SK-N-SH (cell line): ENCODE measurements at regions not wholly inside any gene's neighbourhood (a gene's known extent, or its start where the extent isn't known, plus 50 kb on each side); places are given as distances from the start of the nearest gene placed in this dataset.

Source experiments
- CTCF ChIA-PET: fragments of 300-600, 350-600 bp; formaldehyde crosslinking; extraction: SDS; loops from one replicate; lab custom pipeline; 2021; lab: Yijun Ruan, JAX
- POLR2A ChIA-PET: fragments of 350-600 bp; sonication (Branson Sonifier 250); formaldehyde crosslinking; extraction: SDS; loops from one replicate; lab custom pipeline; 2020; ENCODE audit warnings: antibody characterized with exemption, inconsistent platforms; lab: Yijun Ruan, JAX
- DNase-seq: peaks from one replicate; pipeline ENCODE4 v3.0.0; 2012
- H2AFZ ChIP-seq: fragments of 200-600 bp; sonication (generic); 2 replicates; pipeline ENCODE4 v1.8.1; 2016; ENCODE audit warnings: antibody characterized with exemption, mild to moderate bottlenecking, low read depth
- H3F3A ChIP-seq: fragments of 200-600 bp; sonication (generic); replicated peaks from 2 replicates; pipeline ENCODE3; 2016; ENCODE audit warnings: antibody characterized with exemption, mild to moderate bottlenecking; ENCODE audit not compliant: insufficient read depth
- H3K27ac ChIP-seq, 2 experiments: fragments of 200-500 bp in 1 of 2; fragments of 200-600 bp in 1 of 2; sonication (Bioruptor generic) in 1 of 2; sonication (generic), shearing (Covaris generic) in 1 of 2; 2 replicates each; pipeline versions ENCODE4 v1.5.1 to v1.6.1; 2014 to 2016; ENCODE audit warnings: low read depth in 2 of 2, inconsistent platforms in 1 of 2, low read length in 1 of 2, mild to moderate bottlenecking in 1 of 2, mixed read lengths in 1 of 2
- H3K27me3 ChIP-seq: fragments of 200-600 bp; sonication (generic), shearing (Covaris generic); 2 replicates; pipeline ENCODE4 v1.6.1; 2016; ENCODE audit warnings: mixed run types; ENCODE audit not compliant: insufficient read depth
- H3K36me3 ChIP-seq, 2 experiments: fragments of 200-500 bp in 1 of 2; fragments of 200-600 bp in 1 of 2; sonication (Bioruptor generic) in 1 of 2; sonication (generic) in 1 of 2; replicated peaks in 1 of 2; 2 replicates each; pipeline versions ENCODE3 to v1.5.1; 2014 to 2016; ENCODE audit warnings: low read length in 1 of 2, mild to moderate bottlenecking in 1 of 2; ENCODE audit not compliant: insufficient read depth in 2 of 2, control insufficient read depth in 1 of 2
- H3K4me1 ChIP-seq, 2 experiments: fragments of 200-500 bp in 1 of 2; fragments of 200-600 bp in 1 of 2; sonication (Bioruptor generic) in 1 of 2; sonication (generic), shearing (Covaris generic) in 1 of 2; 2 replicates each; pipeline versions ENCODE4 v1.5.1 to v1.6.1; 2014 to 2016; ENCODE audit warnings: low read depth in 1 of 2, low read length in 1 of 2, mixed run types in 1 of 2; ENCODE audit not compliant: insufficient read depth in 2 of 2, control insufficient read depth in 1 of 2
- H3K4me2 ChIP-seq: fragments of 200-600 bp; sonication (generic), shearing (Covaris generic); 2 replicates; pipeline ENCODE4 v1.6.1; 2017; ENCODE audit warnings: mixed run types
- H3K4me3 ChIP-seq, 2 experiments: fragments of 200-500 bp in 1 of 2; fragments of 200-600 bp in 1 of 2; sonication (Bioruptor generic) in 1 of 2; sonication (generic), shearing (Covaris generic) in 1 of 2; 2 replicates each; pipeline versions ENCODE4 v1.5.1 to v1.8.1; 2014 to 2016; ENCODE audit warnings: low read depth in 2 of 2, inconsistent platforms in 1 of 2, low read length in 1 of 2, mild to moderate bottlenecking in 1 of 2, mixed read lengths in 1 of 2, moderate library complexity in 1 of 2
- H3K79me2 ChIP-seq: fragments of 200-600 bp; sonication (generic); 2 replicates; pipeline ENCODE4 v1.8.1; 2017; ENCODE audit warnings: mild to moderate bottlenecking; ENCODE audit not compliant: insufficient read depth
- H3K9ac ChIP-seq: fragments of 200-600 bp; sonication (generic); 2 replicates; pipeline ENCODE4 v1.6.1; 2017; ENCODE audit warnings: mixed run types
- H3K9me2 ChIP-seq: fragments of 200-600 bp; sonication (generic); 2 replicates; pipeline ENCODE4 v1.6.1; 2017; ENCODE audit warnings: mixed run types
- H3K9me3 ChIP-seq: fragments of 200-600 bp; sonication (generic); 2 replicates; pipeline ENCODE4 v1.6.1; 2017; ENCODE audit warnings: mixed run types, mild to moderate bottlenecking, moderate library complexity
- H4K20me1 ChIP-seq: fragments of 200-600 bp; sonication (generic); 2 replicates; pipeline ENCODE4 v1.6.1; 2017; ENCODE audit warnings: mild to moderate bottlenecking, mixed run types; ENCODE audit not compliant: insufficient read depth
- CHD2 ChIP-seq: fragments of 150-350 bp; IDR thresholded peaks from 2 replicates; pipeline ENCODE4 v1.6.1; 2018; ENCODE audit warnings: low read length; ENCODE audit not compliant: partially characterized antibody
- ELF1 ChIP-seq: IDR thresholded peaks from 2 replicates; pipeline ENCODE4 v1.4.0; 2012
- FOSL2 ChIP-seq: IDR thresholded peaks from 2 replicates; pipeline ENCODE4 v1.4.0; 2012; ENCODE audit warnings: low read depth, mild to moderate bottlenecking, moderate library complexity, borderline replicate concordance
- GATA2 ChIP-seq: sonication (generic); formaldehyde crosslinking; IDR thresholded peaks from 2 replicates; pipeline ENCODE4 v1.5.0; 2020; ENCODE audit warnings: mild to moderate bottlenecking, missing genetic modification reagents
- JUND ChIP-seq: IDR thresholded peaks from 2 replicates; pipeline ENCODE4 v1.4.0; 2012
- NRF1 ChIP-seq: IDR thresholded peaks from 2 replicates; pipeline ENCODE4 v1.6.1; 2012; ENCODE audit warnings: low read depth, mild to moderate bottlenecking, low read length
- POLR2AphosphoS5 ChIP-seq: IDR thresholded peaks from 2 replicates; pipeline ENCODE4 v1.6.1; 2012; ENCODE audit warnings: low read depth, low read length
- RAD21 ChIP-seq: IDR thresholded peaks from 2 replicates; pipeline ENCODE4 v1.6.1; 2012; ENCODE audit warnings: mild to moderate bottlenecking, low read length
- RCOR1 ChIP-seq: fragments of 150-350 bp; IDR thresholded peaks from 2 replicates; pipeline ENCODE4 v1.6.1; 2017; ENCODE audit warnings: antibody characterized with exemption, low read length
- RFX5 ChIP-seq: IDR thresholded peaks from 2 replicates; pipeline ENCODE4 v1.6.1; 2012; ENCODE audit warnings: mild to moderate bottlenecking, improper control_type of control experiment, low read length
- RXRA ChIP-seq: IDR thresholded peaks from 2 replicates; pipeline ENCODE4 v1.4.0; 2012; ENCODE audit warnings: low read depth, mild to moderate bottlenecking, borderline replicate concordance
- SIN3A ChIP-seq: IDR thresholded peaks from 2 replicates; pipeline ENCODE4 v1.6.1; 2012; ENCODE audit warnings: low read depth, mild to moderate bottlenecking, low read length, moderate library complexity, borderline replicate concordance
- TAF1 ChIP-seq: IDR thresholded peaks from 2 replicates; pipeline ENCODE4 v1.6.1; 2012; ENCODE audit warnings: low read depth, mild to moderate bottlenecking, low read length, moderate library complexity, borderline replicate concordance
- TCF12 ChIP-seq: IDR thresholded peaks from 2 replicates; pipeline ENCODE4 v1.4.0; 2012
- YY1 ChIP-seq: IDR thresholded peaks from 2 replicates; pipeline ENCODE4 v1.4.0; 2012; ENCODE audit warnings: low read depth, mild to moderate bottlenecking
- WGBS: methylation state at CpG from one replicate; pipeline ENCODE4 v1.1.6; 2017; ENCODE audit warnings: low lambda C conversion rate; 5-methylcytosine and 5-hydroxymethylcytosine counted together
- TF ChIP-seq, protein P1 (sequence below): IDR thresholded peaks from 2 replicates; pipeline ENCODE4 v1.4.0; 2012; ENCODE audit warnings: low read depth, borderline replicate concordance
- TF ChIP-seq, protein P2 (sequence below): IDR thresholded peaks from 2 replicates; pipeline ENCODE4 v1.4.0; 2012; ENCODE audit warnings: low read depth, borderline replicate concordance
- TF ChIP-seq, protein P3 (sequence below): IDR thresholded peaks from 2 replicates; pipeline ENCODE4; 2012

DNA sequence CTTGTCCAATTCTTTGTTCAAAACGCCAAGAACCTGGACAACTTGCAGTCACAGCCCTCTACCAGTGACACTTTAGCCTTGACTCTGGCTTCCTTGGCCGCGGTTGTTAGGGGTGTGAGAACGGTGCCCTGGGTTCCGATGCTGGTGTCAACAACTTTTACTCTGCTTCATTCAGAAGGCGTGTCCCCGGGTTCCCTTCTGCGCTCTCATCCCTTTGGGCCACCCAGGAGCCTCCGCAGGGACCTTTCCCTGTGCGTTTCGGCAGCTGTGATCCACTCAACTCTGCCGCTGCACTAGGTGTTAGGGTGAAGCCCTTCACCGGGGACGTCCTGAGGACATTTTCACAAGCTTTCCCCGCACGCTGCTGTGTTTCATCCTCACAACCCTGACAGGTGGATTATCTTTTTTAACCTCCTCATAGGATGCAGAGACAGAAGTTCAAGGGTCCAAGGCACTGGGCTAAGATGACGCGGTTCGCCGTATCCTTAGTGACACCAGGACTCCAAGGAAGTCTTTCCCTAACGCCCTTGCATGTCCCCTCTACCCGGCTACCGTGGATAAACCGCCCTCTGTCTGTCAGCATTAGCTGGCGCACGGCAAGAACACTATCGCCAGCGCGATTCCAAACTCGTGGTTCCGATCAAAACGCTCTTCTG, 133.5 kb upstream of the SHH start:
- peaks cover 5% of the 10 kb centered on the region for H3F3A ChIP-seq
- ChIA-PET CTCF (no interaction called here), POLR2A (no interaction called here)
- H3K9me2 ChIP-seq: no peaks in the 10 kb centered on the region
- peaks cover 0 to 9% of the 10 kb centered on the region in 2 experiments; a peak in 1 of 4 replicates for H3K4me1 ChIP-seq
- no peak for DNase-seq
- no peaks in the 10 kb centered on the region for H4K20me1 ChIP-seq
- no peaks in the 10 kb centered on the region for H3K9me3 ChIP-seq
- no peaks in the 10 kb centered on the region for H3K79me2 ChIP-seq
- H3K9ac ChIP-seq: no peak overlapping the region
- WGBS: 61% methylated on average over 32 of the region's 32 CpGs
- H3K4me3 ChIP-seq: no peak overlapping the region
- no peak overlapping the region for H2AFZ ChIP-seq
- H3K27ac ChIP-seq: no peak overlapping the region
- H3K27me3 ChIP-seq: peaks cover 19% of the 10 kb centered on the region; the same call in 1 of the 2 replicates
- TF ChIP-seq CHD2 (no peak), RCOR1 (no peak), JUND (no peak), TAF1 (no peak), TCF12 (no peak)
- TF ChIP-seq, protein P1, sequence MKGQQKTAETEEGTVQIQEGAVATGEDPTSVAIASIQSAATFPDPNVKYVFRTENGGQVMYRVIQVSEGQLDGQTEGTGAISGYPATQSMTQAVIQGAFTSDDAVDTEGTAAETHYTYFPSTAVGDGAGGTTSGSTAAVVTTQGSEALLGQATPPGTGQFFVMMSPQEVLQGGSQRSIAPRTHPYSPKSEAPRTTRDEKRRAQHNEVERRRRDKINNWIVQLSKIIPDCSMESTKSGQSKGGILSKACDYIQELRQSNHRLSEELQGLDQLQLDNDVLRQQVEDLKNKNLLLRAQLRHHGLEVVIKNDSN: no peak
- TF ChIP-seq, protein P2, sequence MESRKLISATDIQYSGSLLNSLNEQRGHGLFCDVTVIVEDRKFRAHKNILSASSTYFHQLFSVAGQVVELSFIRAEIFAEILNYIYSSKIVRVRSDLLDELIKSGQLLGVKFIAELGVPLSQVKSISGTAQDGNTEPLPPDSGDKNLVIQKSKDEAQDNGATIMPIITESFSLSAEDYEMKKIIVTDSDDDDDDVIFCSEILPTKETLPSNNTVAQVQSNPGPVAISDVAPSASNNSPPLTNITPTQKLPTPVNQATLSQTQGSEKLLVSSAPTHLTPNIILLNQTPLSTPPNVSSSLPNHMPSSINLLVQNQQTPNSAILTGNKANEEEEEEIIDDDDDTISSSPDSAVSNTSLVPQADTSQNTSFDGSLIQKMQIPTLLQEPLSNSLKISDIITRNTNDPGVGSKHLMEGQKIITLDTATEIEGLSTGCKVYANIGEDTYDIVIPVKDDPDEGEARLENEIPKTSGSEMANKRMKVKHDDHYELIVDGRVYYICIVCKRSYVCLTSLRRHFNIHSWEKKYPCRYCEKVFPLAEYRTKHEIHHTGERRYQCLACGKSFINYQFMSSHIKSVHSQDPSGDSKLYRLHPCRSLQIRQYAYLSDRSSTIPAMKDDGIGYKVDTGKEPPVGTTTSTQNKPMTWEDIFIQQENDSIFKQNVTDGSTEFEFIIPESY: no peak
- no peaks in the 10 kb centered on the region for H3K36me3 ChIP-seq
- no peak overlapping the region for H3K4me2 ChIP-seq

DNA sequence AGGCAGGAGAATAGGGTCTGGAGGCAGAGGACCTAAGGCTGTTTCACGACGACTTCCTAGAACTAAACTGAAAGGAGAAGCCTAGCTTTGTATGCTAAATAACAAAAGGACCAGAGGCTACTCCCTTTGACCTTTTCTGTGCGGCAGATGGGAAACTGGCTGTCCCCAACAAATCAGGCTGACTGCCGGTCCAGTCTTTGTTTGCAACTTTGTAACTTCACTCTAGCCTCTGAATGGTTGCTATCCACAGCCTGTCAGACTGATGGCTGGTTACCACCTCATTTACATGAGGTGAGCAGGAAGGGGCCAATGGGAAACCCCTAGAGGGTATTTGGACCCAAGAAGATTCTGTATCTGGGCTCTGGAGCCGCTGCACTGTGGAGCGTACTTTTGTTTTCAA, 132.6 kb upstream of the SHH start:
- Histone ChIP-seq H2AFZ (no peak overlapping the region), H3K4me2 (no peak overlapping the region), H3K9me3 (no peaks in the 10 kb centered on the region)

More for the DNA sequence above, 132.6 kb upstream of the SHH start:
- H3K9ac ChIP-seq: no peak overlapping the region
- no peaks in the 10 kb centered on the region for H3K79me2 ChIP-seq
- H3F3A ChIP-seq: no peaks in the 10 kb centered on the region
- H3K4me3 ChIP-seq: no peak overlapping the region
- no peaks in the 10 kb centered on the region for H3K36me3 ChIP-seq
- H3K9me2 ChIP-seq: no peaks in the 10 kb centered on the region
- 0 out of 4 replicates have a peak, but pooled peaks cover 0 to 4% of the 10 kb centered on the region in 2 experiments for H3K4me1 ChIP-seq
- POLR2A ChIA-PET: no interaction called here
- H3K27ac ChIP-seq: no peak overlapping the region
- 39% methylated on average over 6 of the region's 6 CpGs for WGBS
- CTCF ChIA-PET: no interaction called here
- no peak for DNase-seq
- H3K27me3 ChIP-seq: peaks cover 28% of the 10 kb centered on the region; the same call in 1 of the 2 replicates
- no peak for TF ChIP-seq TCF12
- TF ChIP-seq, protein P3, sequence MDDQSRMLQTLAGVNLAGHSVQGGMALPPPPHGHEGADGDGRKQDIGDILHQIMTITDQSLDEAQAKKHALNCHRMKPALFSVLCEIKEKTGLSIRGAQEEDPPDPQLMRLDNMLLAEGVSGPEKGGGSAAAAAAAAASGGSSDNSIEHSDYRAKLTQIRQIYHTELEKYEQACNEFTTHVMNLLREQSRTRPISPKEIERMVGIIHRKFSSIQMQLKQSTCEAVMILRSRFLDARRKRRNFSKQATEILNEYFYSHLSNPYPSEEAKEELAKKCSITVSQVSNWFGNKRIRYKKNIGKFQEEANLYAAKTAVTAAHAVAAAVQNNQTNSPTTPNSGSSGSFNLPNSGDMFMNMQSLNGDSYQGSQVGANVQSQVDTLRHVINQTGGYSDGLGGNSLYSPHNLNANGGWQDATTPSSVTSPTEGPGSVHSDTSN: no peak
- no peak for TF ChIP-seq RXRA
- TF ChIP-seq, protein P1: no peak
- no peak for TF ChIP-seq FOSL2
- TF ChIP-seq POLR2AphosphoS5: no peak
- TF ChIP-seq NRF1: no peak
- no peak for TF ChIP-seq RFX5
- TF ChIP-seq GATA2: no peak
- no peak for TF ChIP-seq RAD21
- TF ChIP-seq ELF1: no peak
- TF ChIP-seq RCOR1: no peak
- TF ChIP-seq, protein P2: no peak
- TF ChIP-seq YY1: no peak
- no peak for TF ChIP-seq SIN3A
- H4K20me1 ChIP-seq: no peaks in the 10 kb centered on the region
